A673 (cell line): ENCODE measurements at regions not wholly inside any gene's neighbourhood (a gene's known extent, or its start where the extent isn't known, plus 50 kb on each side); places are given as distances from the start of the nearest gene placed in this dataset.

Experiments used
- BruUV-seq: library from RNA; stranded (reverse); fragments of 400-500 nt; replicated peaks from 2 replicates; lab custom pipeline; 2021; lab: Mats Ljungman, UMichigan
- CTCF ChIA-PET: fragments of 300-600 bp; sonication (Branson Sonifier 250); formaldehyde crosslinking; loops from one replicate; lab custom pipeline; 2022; ENCODE audit warnings: antibody characterized with exemption; lab: Charles Lee
- POLR2A ChIA-PET: fragments of 300-600 bp; sonication (Branson Sonifier 250); formaldehyde crosslinking; loops from one replicate; lab custom pipeline; 2022; ENCODE audit warnings: antibody characterized with exemption; ENCODE audit not compliant: low non-redundant PET; lab: Charles Lee
- DNase-seq: peaks from one replicate; pipeline ENCODE4 v3.0.0-alpha.2; 2015; ENCODE audit warnings: low spot score
- H3K27ac ChIP-seq: fragments of 200-600 bp; sonication (generic); 2 replicates; pipeline ENCODE4 v1.5.1; 2016; ENCODE audit warnings: mixed run types, low read depth, mild to moderate bottlenecking, mixed read lengths, antibody characterized with exemption, low read length; ENCODE audit not compliant: poor library complexity, severe bottlenecking
- H3K27me3 ChIP-seq: fragments of 200-600 bp; sonication (generic); replicated peaks from 2 replicates; pipeline ENCODE4 v1.6.1; 2017; ENCODE audit warnings: mixed run types, low read depth, mild to moderate bottlenecking, mixed read lengths, antibody characterized with exemption, low read length; ENCODE audit not compliant: insufficient read depth, poor library complexity
- H3K36me3 ChIP-seq: fragments of 200-600 bp; sonication (generic); 2 replicates; pipeline ENCODE4 v1.6.1; 2016; ENCODE audit warnings: mixed run types, mild to moderate bottlenecking, mixed read lengths, antibody characterized with exemption, low read length; ENCODE audit not compliant: insufficient read depth, poor library complexity, severe bottlenecking
- H3K4me1 ChIP-seq: fragments of 200-600 bp; sonication (generic); 2 replicates; pipeline ENCODE4 v1.6.1; 2017; ENCODE audit warnings: mixed run types, mild to moderate bottlenecking, mixed read lengths, antibody characterized with exemption, low read length; ENCODE audit not compliant: insufficient read depth, poor library complexity, severe bottlenecking
- H3K4me3 ChIP-seq: fragments of 200-600 bp; sonication (generic); 2 replicates; pipeline ENCODE4 v1.5.1; 2016; ENCODE audit warnings: low read depth, mixed run types, mild to moderate bottlenecking, mixed read lengths, low read length; ENCODE audit not compliant: poor library complexity, severe bottlenecking
- H3K9me3 ChIP-seq: fragments of 200-600 bp; sonication (generic); 2 replicates; pipeline ENCODE4 v1.6.1; 2016; ENCODE audit warnings: mixed run types, low read depth, mild to moderate bottlenecking, mixed read lengths, antibody characterized with exemption, low read length; ENCODE audit not compliant: poor library complexity, severe bottlenecking
- CTCF ChIP-seq: fragments of 300-800, 200-600 bp; sonication (generic); conservative IDR thresholded peaks from 2 replicates; pipeline ENCODE4 v1.5.1; 2017; ENCODE audit warnings: low read depth, mild to moderate bottlenecking, antibody characterized with exemption, low read length, moderate library complexity, mixed read lengths
- EZH2 ChIP-seq: fragments of 200-600 bp; sonication (generic); IDR thresholded peaks from 2 replicates; pipeline ENCODE4 v1.6.1; 2017; ENCODE audit warnings: borderline replicate concordance, low read depth, mild to moderate bottlenecking, mixed read lengths, antibody characterized with exemption, low read length; ENCODE audit not compliant: poor library complexity, severe bottlenecking
- intact Hi-C: fragments of 100-400 bp; cut with micrococcal nuclease; formaldehyde crosslinking; loops from one replicate; pipeline ENCODE4 v1.10.0; 2022; ENCODE audit not compliant: unreplicated experiment

GRCh38 chr7:28346676-28347363, 65.5 kb upstream of the CREB5 start:
- Histone ChIP-seq H3K9me3 (no peaks in the 10 kb centered on the region), H3K27me3 (no peaks in the 10 kb centered on the region), H3K4me1 (no peaks in the 10 kb centered on the region), H3K4me3 (no peak overlapping the region), H3K27ac (no peak overlapping the region), H3K36me3 (no peaks in the 10 kb centered on the region)
- ChIA-PET POLR2A (no interaction called here), CTCF (no interaction called here)
- DNase-seq, result no peak
- intact Hi-C loops, result no loop called here
- no TSS peak for BruUV-seq
- TF ChIP-seq EZH2 (no peak), CTCF (no peak)

GRCh38 chr7:28347475-28348318, 64.6 kb upstream of the CREB5 start:
- H3K4me1 ChIP-seq, result no peaks in the 10 kb centered on the region
- no peak for DNase-seq
- intact Hi-C loops, result no loop called here
- H3K4me3 ChIP-seq, result no peak overlapping the region
- H3K9me3 ChIP-seq, result no peaks in the 10 kb centered on the region
- no TSS peak for BruUV-seq
- POLR2A ChIA-PET, result no interaction called here
- H3K27me3 ChIP-seq, result no peaks in the 10 kb centered on the region
- no peak for TF ChIP-seq CTCF
- TF ChIP-seq EZH2, result no peak
- H3K27ac ChIP-seq, result no peak overlapping the region
- no peaks in the 10 kb centered on the region for H3K36me3 ChIP-seq
- CTCF ChIA-PET, result interaction anchor here (0.7 kb wide), 1 partner anchor 15 kb away, joined by 3 read pairs; no protein-coding TSS in a partner anchor

DNA sequence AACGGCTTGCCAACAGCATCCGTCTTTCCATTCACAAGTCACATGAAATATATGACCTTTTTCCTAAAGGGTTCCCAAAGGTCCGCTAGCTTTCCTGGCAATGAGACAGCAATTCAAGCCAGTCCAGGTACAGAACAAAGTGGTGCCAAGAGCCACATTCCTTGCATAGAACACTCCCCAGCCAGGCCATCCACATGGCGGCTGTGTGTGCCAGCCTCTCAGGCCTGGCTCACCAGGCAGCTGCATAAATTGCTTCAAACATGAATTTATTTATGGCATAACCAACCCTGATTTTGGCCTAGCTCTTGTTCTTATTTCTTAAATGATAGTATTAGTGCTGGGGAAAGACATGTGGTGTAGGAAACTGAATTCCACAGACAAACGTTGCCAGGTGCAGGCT, 63.7 kb upstream of the CREB5 start:
- H3K36me3 ChIP-seq, result no peaks in the 10 kb centered on the region
- no peaks in the 10 kb centered on the region for H3K27me3 ChIP-seq
- no peak for DNase-seq
- BruUV-seq, result no TSS peak
- intact Hi-C loops, result no loop called here
- H3K4me1 ChIP-seq, result no peaks in the 10 kb centered on the region
- no peaks in the 10 kb centered on the region for H3K9me3 ChIP-seq
- POLR2A ChIA-PET, result no interaction called here
- CTCF ChIA-PET, result no interaction called here
- H3K27ac ChIP-seq, result no peak overlapping the region
- no peak overlapping the region for H3K4me3 ChIP-seq
- TF ChIP-seq EZH2 (no peak), CTCF (no peak)
